Muscle layer of duodenum (tissue), 2 donors: ENCODE measurements at regions not wholly inside any gene's neighbourhood (a gene's known extent, or its start where the extent isn't known, plus 50 kb on each side); places are given as distances from the start of the nearest gene placed in this dataset.
"Not testable (repeated sequence)": the region's sequence is repeated elsewhere in the genome, so short reads cannot be mapped to it uniquely, and the experiment has no call there.

ENCODE experiments used
- H3K27ac ChIP-seq: one replicate; pipeline ENCODE4 v1.7.0; 2013; ENCODE audit warnings: mild to moderate bottlenecking, low read length
- H3K27me3 ChIP-seq: one replicate; pipeline ENCODE4 v1.7.0; 2013; ENCODE audit warnings: low read depth, mild to moderate bottlenecking, control low read depth, low read length
- H3K36me3 ChIP-seq, 2 donors: one replicate each; pipeline ENCODE4 v1.7.0; 2013; ENCODE audit warnings: low read length in 2 of 2, control low read depth in 1 of 2, mild to moderate bottlenecking in 1 of 2; ENCODE audit not compliant: insufficient read depth in 2 of 2, control insufficient read depth in 1 of 2
- H3K4me1 ChIP-seq, 2 donors: one replicate each; pipeline ENCODE4 v1.7.0; 2013; ENCODE audit warnings: low read length in 2 of 2, mild to moderate bottlenecking in 2 of 2, control low read depth in 1 of 2, moderate library complexity in 1 of 2; ENCODE audit not compliant: insufficient read depth in 2 of 2, control insufficient read depth in 1 of 2
- H3K4me3 ChIP-seq, 2 donors: one replicate each; pipeline ENCODE4 v1.7.0; 2013; ENCODE audit warnings: low read length in 2 of 2, low read depth in 1 of 2, mild to moderate bottlenecking in 1 of 2
- H3K9me3 ChIP-seq, 2 donors: one replicate each; pipeline ENCODE4 v1.7.0; 2013; ENCODE audit warnings: low read length in 2 of 2, control low read depth in 1 of 2, mild to moderate bottlenecking in 1 of 2; ENCODE audit not compliant: control insufficient read depth in 1 of 2
- donor health status: healthy.

DNA sequence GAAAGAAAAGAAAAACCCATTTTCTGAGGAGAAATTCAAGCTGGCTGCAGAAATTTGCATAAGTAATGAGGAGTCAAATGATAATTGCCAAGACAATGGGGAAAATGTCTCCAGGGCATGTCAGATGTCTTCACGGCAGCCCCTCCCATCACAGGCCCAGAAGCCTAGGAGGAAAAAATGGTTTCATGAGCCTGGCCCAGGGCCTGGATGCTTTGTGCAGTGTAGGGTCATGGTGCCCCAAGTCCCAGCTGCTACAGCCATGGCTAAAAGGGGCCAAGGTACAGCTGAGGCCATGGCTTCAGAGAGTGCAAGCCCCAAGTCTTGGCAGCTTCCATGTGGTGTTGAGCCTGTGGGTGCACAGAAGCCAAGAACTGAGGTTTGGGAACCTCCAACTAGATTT lies 283.9 kb upstream of the PREP start:
- not testable (repeated sequence) for H3K4me3 ChIP-seq, H3K36me3 ChIP-seq, H3K4me1 ChIP-seq, H3K9me3 ChIP-seq, H3K27ac ChIP-seq, H3K27me3 ChIP-seq

DNA sequence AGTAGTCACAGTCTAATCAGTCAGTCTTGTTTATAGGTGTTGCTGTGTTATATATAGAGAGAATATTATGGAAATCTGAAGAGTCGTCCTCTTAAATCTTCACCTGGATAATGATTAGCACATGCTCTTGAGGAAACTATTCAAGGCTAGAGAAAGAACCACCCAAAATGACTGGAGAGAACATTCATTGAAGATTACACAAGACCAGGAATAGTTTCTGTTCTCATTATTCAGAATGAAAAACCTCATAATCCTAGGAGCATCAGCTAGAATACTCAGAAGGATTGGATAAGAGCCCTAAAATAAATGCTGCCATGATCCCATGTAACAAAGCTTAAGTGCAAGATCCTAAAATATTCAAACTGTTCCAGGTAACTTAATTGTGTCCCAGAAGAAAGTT lies 278.2 kb upstream of the PREP start:
- H3K4me3 ChIP-seq, result no peak overlapping the region
- no peak overlapping the region for H3K27ac ChIP-seq
- H3K9me3 ChIP-seq, result peaks cover 0 to 5% of the 10 kb centered on the region in 2 donors
- no peaks in the 10 kb centered on the region for H3K36me3 ChIP-seq
- H3K4me1 ChIP-seq, result no peaks in the 10 kb centered on the region
- no peaks in the 10 kb centered on the region for H3K27me3 ChIP-seq

DNA sequence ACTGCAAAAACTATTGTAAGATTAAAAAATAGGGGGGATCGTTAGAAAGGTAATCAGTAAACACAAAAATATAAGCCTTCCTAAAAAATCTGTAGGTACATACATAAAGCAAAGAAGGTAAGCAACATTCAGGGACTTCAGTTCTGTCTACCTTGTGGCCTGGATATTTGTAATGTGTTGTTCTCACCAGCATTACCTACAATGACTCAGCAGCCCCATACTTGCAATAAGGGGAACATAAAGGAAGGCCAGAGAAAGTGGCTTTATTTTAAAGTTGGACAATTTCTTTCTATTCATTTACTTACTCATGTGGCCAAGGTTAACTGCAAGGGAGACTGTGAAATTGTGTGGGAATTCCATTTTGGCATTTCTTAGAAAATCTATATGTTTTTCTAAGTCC lies 277.2 kb upstream of the PREP start:
- Histone ChIP-seq H3K27ac (no peak overlapping the region), H3K9me3 (peaks cover 0 to 5% of the 10 kb centered on the region in 2 donors), H3K4me3 (no peak overlapping the region), H3K36me3 (no peaks in the 10 kb centered on the region), H3K4me1 (no peaks in the 10 kb centered on the region), H3K27me3 (no peaks in the 10 kb centered on the region)

DNA sequence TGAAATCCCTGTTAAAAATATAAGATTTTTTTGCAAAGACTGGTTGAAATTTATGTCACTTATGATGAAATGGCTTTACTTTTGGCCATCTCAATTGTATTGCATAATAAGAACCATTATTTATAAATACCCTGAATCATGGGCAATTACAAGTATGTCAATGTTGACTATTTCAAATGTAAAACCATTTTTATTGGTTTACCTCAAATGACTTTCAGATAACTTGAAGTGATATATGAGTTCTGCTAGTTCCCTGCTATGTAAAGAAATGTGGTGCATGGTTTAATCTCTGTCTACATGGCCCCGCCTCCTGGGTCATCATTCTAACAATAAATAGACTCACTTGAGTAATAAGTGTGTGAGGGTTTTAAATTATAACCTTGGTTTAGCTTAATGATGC lies 275.6 kb upstream of the PREP start:
- Histone ChIP-seq H3K4me1 (no peaks in the 10 kb centered on the region), H3K4me3 (no peak overlapping the region), H3K36me3 (no peaks in the 10 kb centered on the region), H3K9me3 (peaks cover 0 to 5% of the 10 kb centered on the region in 2 donors), H3K27me3 (no peaks in the 10 kb centered on the region), H3K27ac (no peak overlapping the region)

DNA sequence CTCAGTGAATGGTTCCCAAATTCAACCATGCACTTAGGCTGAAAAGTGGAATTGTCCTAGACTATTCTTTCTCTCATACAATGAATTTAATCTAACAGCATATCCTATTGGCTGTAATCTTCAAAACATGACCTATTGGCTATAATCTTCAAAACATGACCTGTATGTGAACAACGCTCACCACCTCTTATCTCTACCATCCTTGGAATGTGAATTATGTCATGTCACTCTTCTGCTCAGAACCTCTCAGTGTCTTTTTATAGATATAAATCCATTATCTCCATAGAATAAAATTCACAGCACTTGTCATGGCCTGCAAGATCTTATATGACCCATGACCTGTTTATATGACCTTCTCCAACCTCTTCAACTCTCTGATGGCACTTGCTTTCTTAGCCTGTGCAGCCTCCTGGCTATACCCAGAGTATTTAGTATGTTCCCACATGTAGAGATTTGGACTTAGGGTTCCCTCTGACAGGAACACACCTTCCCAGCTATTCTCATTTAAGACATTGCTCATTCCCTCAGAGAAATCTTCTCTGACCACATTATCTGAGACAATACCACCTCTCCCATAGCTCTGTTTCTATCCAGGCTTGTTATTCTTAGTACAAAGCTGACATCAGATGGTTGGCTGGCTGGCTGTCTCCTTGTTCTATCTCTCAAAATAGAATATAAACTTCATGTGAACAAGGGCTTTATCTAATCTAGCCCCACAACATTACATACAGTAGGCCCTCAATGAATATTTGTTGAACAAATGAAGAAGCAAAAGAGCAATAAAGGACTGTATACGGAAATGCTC lies 275.0 kb upstream of the PREP start:
- no peak overlapping the region for H3K27ac ChIP-seq
- no peaks in the 10 kb centered on the region for H3K36me3 ChIP-seq
- peaks cover 0 to 5% of the 10 kb centered on the region in 2 donors for H3K9me3 ChIP-seq
- no peaks in the 10 kb centered on the region for H3K27me3 ChIP-seq
- H3K4me1 ChIP-seq, result no peaks in the 10 kb centered on the region
- no peak overlapping the region for H3K4me3 ChIP-seq

DNA sequence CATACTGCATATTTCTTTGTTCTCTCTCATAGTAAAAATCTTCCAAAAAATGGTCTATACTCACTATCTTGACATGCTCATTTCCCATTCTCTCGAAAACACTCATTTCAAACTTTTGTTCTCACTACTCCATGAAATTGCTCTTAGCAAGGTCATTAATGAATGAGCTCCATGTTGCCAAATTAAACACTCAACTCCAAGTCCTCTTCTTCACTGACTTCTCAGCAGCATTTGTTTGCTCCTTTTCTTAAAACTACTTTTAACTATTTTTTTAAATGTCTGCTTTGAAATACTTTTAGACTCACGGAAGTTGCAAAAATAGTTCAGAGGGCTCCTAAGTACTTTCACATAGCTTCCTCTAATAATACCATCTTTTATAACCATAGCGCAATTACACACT lies 274.0 kb upstream of the PREP start:
- H3K27ac ChIP-seq, result no peak overlapping the region

DNA sequence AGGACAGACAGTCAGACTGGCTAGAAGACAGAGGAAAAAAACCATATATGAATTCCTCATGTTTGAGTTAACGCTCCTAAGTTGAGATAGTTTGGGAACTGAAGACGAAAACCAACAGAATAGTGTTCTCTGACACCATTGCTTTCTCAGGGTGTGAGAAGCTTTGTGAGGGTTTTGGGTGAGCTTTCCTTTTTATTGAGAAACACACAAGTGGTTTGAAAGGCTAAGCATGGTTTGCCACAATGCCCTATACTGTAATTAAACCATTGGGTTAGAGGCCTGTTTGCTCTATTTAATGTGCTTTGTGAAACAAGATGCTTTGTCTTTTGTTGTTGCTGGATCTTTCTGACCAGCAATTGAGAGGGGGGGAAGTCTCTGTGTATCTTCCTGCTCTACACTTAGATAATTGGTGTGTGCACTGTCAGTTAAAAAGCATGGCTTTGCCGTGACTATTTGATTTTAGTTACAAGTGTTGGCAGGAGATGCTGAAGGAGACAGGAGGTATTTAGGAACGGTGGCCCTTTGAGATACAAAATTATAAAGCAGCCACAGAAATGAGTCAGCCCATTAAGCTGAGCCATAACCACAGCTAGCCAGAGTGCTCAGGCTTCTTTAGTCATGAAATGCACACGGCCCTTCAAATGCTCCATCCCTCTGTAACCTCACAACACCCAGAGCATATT lies 273.0 kb upstream of the PREP start:
- Histone ChIP-seq H3K9me3 (peaks cover 0 to 3% of the 10 kb centered on the region in 2 donors), H3K27me3 (no peaks in the 10 kb centered on the region), H3K4me3 (no peak overlapping the region), H3K36me3 (no peaks in the 10 kb centered on the region), H3K27ac (no peak overlapping the region), H3K4me1 (no peaks in the 10 kb centered on the region)

More for the DNA sequence above, 274.0 kb upstream of the PREP start:
- H3K9me3 ChIP-seq, result peaks cover 0 to 5% of the 10 kb centered on the region in 2 donors
- no peaks in the 10 kb centered on the region for H3K27me3 ChIP-seq
- no peak overlapping the region for H3K4me3 ChIP-seq
- no peaks in the 10 kb centered on the region for H3K4me1 ChIP-seq
- H3K36me3 ChIP-seq, result no peaks in the 10 kb centered on the region

DNA sequence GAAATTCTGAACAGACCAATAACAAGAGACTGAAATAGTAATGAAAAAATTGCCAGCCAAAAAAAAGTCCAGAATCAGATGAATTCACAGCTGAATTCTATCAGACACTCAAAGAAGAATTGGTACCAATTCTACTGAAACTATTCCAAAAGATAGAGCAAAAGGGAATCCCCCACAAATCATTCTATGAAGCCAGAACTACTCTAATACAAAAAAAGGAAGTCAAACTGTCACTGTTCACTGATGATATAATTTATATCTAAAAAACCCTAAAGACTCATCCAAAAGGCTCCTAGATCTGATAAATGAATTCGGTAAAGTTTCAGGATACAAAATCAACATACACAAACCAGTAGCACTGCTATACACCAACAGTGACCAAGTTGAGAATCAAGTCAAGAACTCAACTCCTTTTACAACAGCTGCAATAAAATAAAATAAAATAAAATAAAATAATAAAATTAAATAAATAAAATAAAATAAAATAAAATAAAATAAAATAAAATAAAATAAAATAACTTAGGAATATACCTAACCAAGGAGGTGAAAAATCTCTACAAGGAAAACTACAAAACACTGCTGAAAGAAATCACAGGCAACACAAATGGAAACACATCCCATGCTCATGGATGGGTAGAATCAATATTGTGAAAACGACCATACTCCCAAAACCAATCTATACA lies 270.1 kb upstream of the PREP start:
- H3K4me1 ChIP-seq, H3K4me3 ChIP-seq, H3K36me3 ChIP-seq, H3K27ac ChIP-seq, H3K9me3 ChIP-seq, H3K27me3 ChIP-seq: not testable (repeated sequence)

DNA sequence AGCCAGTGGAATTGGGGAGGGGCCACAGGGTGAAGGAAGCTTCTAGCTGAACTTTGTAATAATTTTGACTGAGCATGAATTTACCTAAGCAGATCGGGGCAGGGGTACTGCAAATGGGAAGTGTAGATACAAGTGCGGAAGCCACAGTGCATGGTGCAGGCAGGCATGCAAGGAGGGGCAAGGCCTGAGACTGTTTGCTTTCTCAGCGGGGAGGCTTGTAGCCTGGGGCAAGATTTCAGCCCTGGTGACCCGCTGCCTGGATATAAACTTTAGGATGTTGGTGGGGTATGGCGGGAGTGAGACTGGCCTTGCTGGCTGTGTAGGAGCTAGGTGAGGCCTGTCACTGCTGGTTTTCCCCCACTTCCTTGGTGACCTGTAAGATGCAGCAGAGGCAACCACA lies 266.4 kb upstream of the PREP start:
- H3K27ac ChIP-seq, result no peak overlapping the region
- no peaks in the 10 kb centered on the region for H3K4me1 ChIP-seq
- no peak overlapping the region for H3K4me3 ChIP-seq
- peaks cover 0 to 6% of the 10 kb centered on the region in 2 donors for H3K9me3 ChIP-seq
- H3K36me3 ChIP-seq, result no peaks in the 10 kb centered on the region
- no peaks in the 10 kb centered on the region for H3K27me3 ChIP-seq

DNA sequence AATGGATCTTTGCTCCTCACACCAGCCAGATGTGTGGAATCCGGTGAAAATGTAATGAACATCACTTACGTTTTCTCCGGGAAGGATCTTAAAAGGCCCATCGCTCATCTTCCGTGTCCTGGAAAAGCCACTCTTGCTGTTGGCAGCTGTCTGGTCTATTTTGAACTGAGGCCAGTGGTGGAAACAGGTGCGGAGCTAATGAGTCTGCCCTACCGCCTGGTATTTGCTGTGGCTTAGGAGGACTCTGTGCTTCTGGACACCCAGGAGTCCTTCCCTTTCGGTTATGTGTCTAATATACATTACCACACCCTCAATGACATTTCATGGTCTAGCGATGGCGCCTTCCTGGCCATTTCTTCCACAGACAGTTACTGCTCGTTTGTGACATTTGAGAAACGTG lies 264.2 kb upstream of the PREP start:
- Histone ChIP-seq H3K9me3 (peaks cover 0 to 6% of the 10 kb centered on the region in 2 donors), H3K4me1 (no peaks in the 10 kb centered on the region), H3K4me3 (no peak overlapping the region), H3K36me3 (no peaks in the 10 kb centered on the region), H3K27me3 (no peaks in the 10 kb centered on the region), H3K27ac (no peak overlapping the region)

DNA sequence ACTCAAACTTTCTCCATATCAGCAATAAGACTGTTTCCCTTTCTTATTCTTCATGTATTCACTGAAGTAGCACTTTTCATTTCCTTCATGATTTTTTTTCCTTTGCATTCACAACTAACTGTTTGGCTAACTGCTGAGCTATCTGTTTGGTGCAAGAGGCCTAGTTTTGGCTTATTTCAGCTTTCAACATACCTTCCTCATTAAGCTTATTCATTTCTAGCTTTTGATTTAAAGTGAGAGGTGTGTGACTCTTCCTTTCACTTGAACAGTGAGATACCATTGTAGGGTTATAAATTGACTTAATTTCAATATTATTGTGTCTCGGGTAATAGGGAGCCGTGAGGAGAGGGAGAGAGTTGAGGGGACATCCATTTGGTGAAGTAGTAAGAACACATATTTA lies 262.0 kb upstream of the PREP start:
- no peak overlapping the region for H3K4me3 ChIP-seq
- no peak overlapping the region for H3K27ac ChIP-seq
- no peaks in the 10 kb centered on the region for H3K36me3 ChIP-seq
- H3K27me3 ChIP-seq, result no peaks in the 10 kb centered on the region
- peaks cover 0 to 6% of the 10 kb centered on the region in 2 donors for H3K9me3 ChIP-seq
- H3K4me1 ChIP-seq, result no peaks in the 10 kb centered on the region
